ENCODE measurements at regions not wholly inside any gene's neighbourhood (a gene's known extent, or its start where the extent isn't known, plus 50 kb on each side); places are given as distances from the start of the nearest gene placed in this dataset.

GRCh38 chr12:45581112-45581511, 148.4 kb upstream of the ARID2 start:
- TF ChIP-seq CTCF (IDR thresholded peaks at IDR 0.05; ENCODE audit: low read length) = no peak
- TF ChIP-seq EZH2 (IDR thresholded peaks at IDR 0.05; ENCODE audit: borderline replicate concordance, low read length) = no peak
